Fibroblast of villous mesenchyme (primary cell): ENCODE measurements at regions not wholly inside any gene's neighbourhood (a gene's known extent, or its start where the extent isn't known, plus 50 kb on each side); places are given as distances from the start of the nearest gene placed in this dataset.

ENCODE experiments used
- DNase-seq: peaks from one replicate; pipeline ENCODE4 v3.0.0-alpha.2; 2010; ENCODE audit warnings: low read depth
- H3K4me3 ChIP-seq: 2 replicates; pipeline ENCODE4 v1.5.1; 2011; ENCODE audit warnings: low read depth, mild to moderate bottlenecking, low read length
- CTCF ChIP-seq: IDR thresholded peaks from 2 replicates; pipeline ENCODE4 v1.5.1; 2012; ENCODE audit warnings: low read depth, mild to moderate bottlenecking, low read length; ENCODE audit not compliant: insufficient read depth

GRCh38 chr6:127641905-127642304 lies 64.9 kb downstream of the C6orf58 start:
- peak; percentile 38 for DNase-seq
- TF ChIP-seq CTCF: peak; percentile 79
- H3K4me3 ChIP-seq: no peak overlapping the region
